Femur (tissue), 1 donor: ENCODE measurements at regions not wholly inside any gene's neighbourhood (a gene's known extent, or its start where the extent isn't known, plus 50 kb on each side); places are given as distances from the start of the nearest gene placed in this dataset.
A peak's percentile ranks its signal among the peaks of the same experiment; 100 is the strongest.
"Not testable (repeated sequence)": the region's sequence is repeated elsewhere in the genome, so short reads cannot be mapped to it uniquely, and the experiment has no call there.

Source experiments
- DNase-seq: peaks from one replicate; pipeline ENCODE4 v3.0.0-alpha.2; 2017

GRCh38 chr3:75248974-75249373, 415.2 kb upstream of the FRG2C start:
- no peak for DNase-seq

- no peak for DNase-seq
Measured at GRCh38 chr3:75254685-75255084, 409.4 kb upstream of the FRG2C start.

- DNase-seq, result not testable (repeated sequence)
Measured at GRCh38 chr3:75258825-75259683, 405.1 kb upstream of the FRG2C start.

- not testable (repeated sequence) for DNase-seq
Measured at GRCh38 chr3:75260975-75261374, 403.2 kb upstream of the FRG2C start.

- DNase-seq, result no peak
Measured at GRCh38 chr3:75262661-75263060, 401.5 kb upstream of the FRG2C start.

GRCh38 chr3:75265897-75266296, 398.2 kb upstream of the FRG2C start:
- DNase-seq, result no peak

GRCh38 chr3:75268576-75268975, 395.6 kb upstream of the FRG2C start:
- DNase-seq, result not testable (repeated sequence)

GRCh38 chr3:75272237-75272636, 391.9 kb upstream of the FRG2C start:
- not testable (repeated sequence) for DNase-seq

- peak; percentile 28 for DNase-seq
Measured at GRCh38 chr3:75272691-75273090, 391.4 kb upstream of the FRG2C start.

- DNase-seq, result not testable (repeated sequence)
Measured at GRCh38 chr3:75285531-75286148, 378.5 kb upstream of the FRG2C start.

- DNase-seq, result not testable (repeated sequence)
Measured at GRCh38 chr3:75288972-75289574, 375.1 kb upstream of the FRG2C start.

GRCh38 chr3:75294124-75294523, 370.0 kb upstream of the FRG2C start:
- peak; percentile 73 for DNase-seq

- no peak for DNase-seq
Measured at GRCh38 chr3:75295013-75295412, 369.1 kb upstream of the FRG2C start.

GRCh38 chr3:75296858-75297257, 367.3 kb upstream of the FRG2C start:
- no peak for DNase-seq

- no peak for DNase-seq
Measured at GRCh38 chr3:75300606-75301005, 363.5 kb upstream of the FRG2C start.

- DNase-seq, result not testable (repeated sequence)
Measured at GRCh38 chr3:75301050-75301449, 363.1 kb upstream of the FRG2C start.

GRCh38 chr3:75303741-75304140, 360.4 kb upstream of the FRG2C start:
- DNase-seq, result no peak

- DNase-seq, result no peak
Measured at GRCh38 chr3:75305901-75306300, 358.2 kb upstream of the FRG2C start.

- DNase-seq, result not testable (repeated sequence)
Measured at GRCh38 chr3:75311306-75311705, 352.8 kb upstream of the FRG2C start.

- DNase-seq, result not testable (repeated sequence)
Measured at GRCh38 chr3:75312469-75312868, 351.7 kb upstream of the FRG2C start.

- not testable (repeated sequence) for DNase-seq
Measured at GRCh38 chr3:75319776-75320175, 344.4 kb upstream of the FRG2C start.

GRCh38 chr3:75320369-75320768, 343.8 kb upstream of the FRG2C start:
- DNase-seq, result no peak

- DNase-seq, result no peak
Measured at GRCh38 chr3:75321060-75321459, 343.1 kb upstream of the FRG2C start.

- DNase-seq, result not testable (repeated sequence)
Measured at GRCh38 chr3:75323936-75324335, 340.2 kb upstream of the FRG2C start.
